HCT116 (cell line): ENCODE measurements at regions not wholly inside any gene's neighbourhood (a gene's known extent, or its start where the extent isn't known, plus 50 kb on each side); places are given as distances from the start of the nearest gene placed in this dataset.
A peak's percentile ranks its signal among the peaks of the same experiment; 100 is the strongest.

Source experiments
- ATAC-seq: fragments of 200-7000 bp; cut with Tn5 transposase; 2 replicates; pipeline ENCODE4 v1.9.1; 2020; ENCODE audit warnings: mild to moderate bottlenecking, moderate library complexity
- BruUV-seq: library from RNA; stranded (reverse); fragments of 400-500 nt; replicated peaks from 2 replicates; lab custom pipeline; 2021; lab: Mats Ljungman, UMichigan
- CTCF ChIA-PET: fragments of 300-600 bp; sonication (Branson Sonifier 250); formaldehyde crosslinking; loops from one replicate; lab custom pipeline; 2021; ENCODE audit warnings: antibody characterized with exemption; lab: Charles Lee
- POLR2A ChIA-PET: fragments of 300-600, 350-600 bp; sonication (Branson Sonifier 250); formaldehyde crosslinking; loops from one replicate; lab custom pipeline; 2021; ENCODE audit warnings: antibody characterized with exemption; lab: Charles Lee
- RAD21 ChIA-PET, 2 experiments: fragments of 300-600 bp; sonication (Branson Sonifier 250); formaldehyde crosslinking; loops; one replicate each; lab custom pipeline; 2023; ENCODE audit warnings: low total read pairs in 2 of 2; ENCODE audit not compliant: uncharacterized antibody in 2 of 2, unreplicated experiment in 2 of 2, low non-redundant PET in 1 of 2; lab: Charles Lee
- DNase-seq: peaks from one replicate; pipeline ENCODE4 v3.0.0-alpha.2; 2010; ENCODE audit warnings: low read depth, low spot score
- H2AFZ ChIP-seq: fragments of 200-600 bp; shearing (Covaris generic), sonication (generic); 2 replicates; pipeline ENCODE4 v1.6.1; 2017; ENCODE audit warnings: low read depth, mixed run types, mixed read lengths, antibody characterized with exemption, low read length; ENCODE audit not compliant: poor library complexity, severe bottlenecking
- H3K27ac ChIP-seq: 2 replicates; pipeline ENCODE4 v1.5.1; 2012; ENCODE audit warnings: low read depth, low read length
- H3K27me3 ChIP-seq: fragments of 200-600 bp; sonication (generic); 2 replicates; pipeline ENCODE4 v1.6.1; 2016; ENCODE audit warnings: mixed run types, low read length, mixed read lengths; ENCODE audit not compliant: insufficient read depth
- H3K36me3 ChIP-seq, 2 experiments: fragments of 200-500 bp in 1 of 2; fragments of 200-600 bp in 1 of 2; sonication (Bioruptor generic) in 1 of 2; sonication (generic) in 1 of 2; 2 replicates each; pipeline versions ENCODE4 v1.5.1 to v1.6.1; 2014 to 2016; ENCODE audit warnings: low read length in 2 of 2, inconsistent platforms in 1 of 2, mixed read lengths in 1 of 2, mixed run types in 1 of 2; ENCODE audit not compliant: insufficient read depth in 2 of 2, control insufficient read depth in 1 of 2
- H3K4me1 ChIP-seq, 2 experiments: fragments of 200-600 bp in 1 of 2; sonication (generic) in 1 of 2; 2 replicates each; pipeline versions ENCODE4 v1.5.1 to v1.6.1; 2012 to 2017; ENCODE audit warnings: low read length in 2 of 2, inconsistent platforms in 1 of 2, mild to moderate bottlenecking in 1 of 2, mixed read lengths in 1 of 2, mixed run types in 1 of 2, moderate library complexity in 1 of 2; ENCODE audit not compliant: insufficient read depth in 2 of 2, control insufficient read depth in 1 of 2
- H3K4me2 ChIP-seq: fragments of 200-600 bp; sonication (generic); 2 replicates; pipeline ENCODE4 v1.6.1; 2017; ENCODE audit warnings: mixed run types, low read length, mixed read lengths
- H3K4me3 ChIP-seq, 2 experiments: fragments of 200-600 bp in 1 of 2; sonication (generic) in 1 of 2; replicated peaks in 1 of 2; 2 replicates each; pipeline ENCODE4 v1.5.1; 2011 to 2016; ENCODE audit warnings: low read length in 2 of 2, control low read depth in 1 of 2, low read depth in 1 of 2, mild to moderate bottlenecking in 1 of 2, mixed read lengths in 1 of 2, mixed run types in 1 of 2
- H3K79me2 ChIP-seq: fragments of 200-600 bp; sonication (generic); 2 replicates; pipeline ENCODE4 v1.6.1; 2017; ENCODE audit warnings: mild to moderate bottlenecking, mixed run types, low read length, moderate library complexity, mixed read lengths; ENCODE audit not compliant: insufficient read depth
- H3K9ac ChIP-seq: fragments of 200-600 bp; sonication (generic); 2 replicates; pipeline ENCODE4 v1.6.1; 2016; ENCODE audit warnings: low read length, mixed read lengths
- H3K9me2 ChIP-seq: fragments of 200-600 bp; sonication (generic), shearing (Covaris generic); 2 replicates; pipeline ENCODE4 v1.6.1; 2017; ENCODE audit warnings: mixed run types, mild to moderate bottlenecking, moderate library complexity; ENCODE audit not compliant: insufficient read depth
- H3K9me3 ChIP-seq, 2 experiments: fragments of 200-500 bp in 1 of 2; fragments of 200-600 bp in 1 of 2; sonication (Bioruptor generic) in 1 of 2; sonication (generic) in 1 of 2; 2 replicates each; pipeline ENCODE4 v1.6.1; 2014 to 2017; ENCODE audit warnings: low read length in 2 of 2, mixed read lengths in 2 of 2, inconsistent platforms in 1 of 2, low read depth in 1 of 2, mild to moderate bottlenecking in 1 of 2, mixed run types in 1 of 2, moderate library complexity in 1 of 2; ENCODE audit not compliant: control insufficient read depth in 1 of 2, insufficient read depth in 1 of 2
- H4K20me1 ChIP-seq: fragments of 200-600 bp; sonication (generic), shearing (Covaris generic); 2 replicates; pipeline ENCODE4 v1.6.1; 2017; ENCODE audit warnings: mixed run types, mild to moderate bottlenecking, moderate library complexity; ENCODE audit not compliant: insufficient read depth
- ATF3 ChIP-seq: IDR thresholded peaks from 2 replicates; pipeline ENCODE4 v1.6.1; 2012
- CBX3 ChIP-seq: IDR thresholded peaks from 2 replicates; pipeline ENCODE4 v1.6.1; 2012; ENCODE audit warnings: low read depth
- CEBPB ChIP-seq: IDR thresholded peaks from 2 replicates; pipeline ENCODE4 v1.6.1; 2012; ENCODE audit warnings: low read depth
- CTCF ChIP-seq, 3 experiments: fragments of 200-600 bp in 1 of 3; sonication (generic) in 1 of 3; IDR thresholded peaks in 2 of 3; conservative IDR thresholded peaks in 1 of 3; 2 replicates each; pipeline ENCODE4 v1.5.1; 2012 to 2017; ENCODE audit warnings: low read depth in 2 of 3, low read length in 2 of 3, antibody characterized with exemption in 1 of 3, borderline replicate concordance in 1 of 3, control low read depth in 1 of 3, mild to moderate bottlenecking in 1 of 3, mixed read lengths in 1 of 3, mixed run types in 1 of 3, moderate library complexity in 1 of 3; ENCODE audit not compliant: insufficient read depth in 1 of 3
- EGR1 ChIP-seq: IDR thresholded peaks from 2 replicates; pipeline ENCODE4 v1.6.1; 2012; ENCODE audit warnings: low read depth
- ELF1 ChIP-seq: IDR thresholded peaks from 2 replicates; pipeline ENCODE4 v1.6.1; 2012; ENCODE audit warnings: low read depth, borderline replicate concordance
- EZH2 ChIP-seq: fragments of 200-600 bp; sonication (generic); IDR thresholded peaks from 2 replicates; pipeline ENCODE4 v1.6.1; 2017; ENCODE audit warnings: antibody characterized with exemption, mixed run types
- POLR2A ChIP-seq: IDR thresholded peaks from 2 replicates; pipeline ENCODE4 v1.7.0; 2011; ENCODE audit warnings: borderline replicate concordance; ENCODE audit not compliant: insufficient read depth, insufficient read length; ENCODE audit errors: extremely low read depth
- REST ChIP-seq: IDR thresholded peaks from 2 replicates; pipeline ENCODE4 v1.6.1; 2012; ENCODE audit warnings: low read depth
- SIN3A ChIP-seq: IDR thresholded peaks from 2 replicates; pipeline ENCODE4 v1.6.1; 2012; ENCODE audit warnings: low read depth
- SP1 ChIP-seq: IDR thresholded peaks from 2 replicates; pipeline ENCODE4 v1.6.1; 2012; ENCODE audit warnings: low read depth
- SRF ChIP-seq: IDR thresholded peaks from 2 replicates; pipeline ENCODE4 v1.6.1; 2012; ENCODE audit warnings: low read depth
- TCF7L2 ChIP-seq: IDR thresholded peaks from 2 replicates; pipeline ENCODE4 v1.7.0; 2011; ENCODE audit warnings: borderline replicate concordance, inconsistent platforms; ENCODE audit not compliant: insufficient read depth, insufficient read length; ENCODE audit errors: extremely low read depth
- YY1 ChIP-seq: IDR thresholded peaks from 2 replicates; pipeline ENCODE4 v1.6.1; 2011; ENCODE audit warnings: low read length, low read depth, moderate library complexity, mild to moderate bottlenecking; ENCODE audit not compliant: insufficient replicate concordance; ENCODE audit errors: extremely low read depth
- ZFX ChIP-seq: fragments of 450-650 bp; IDR thresholded peaks from 2 replicates; pipeline ENCODE4 v1.6.1; 2017
- ZNF274 ChIP-seq: fragments of 200-500 bp; sonication (Bioruptor generic); IDR thresholded peaks from 2 replicates; pipeline ENCODE4 v1.6.1; 2014; ENCODE audit warnings: mild to moderate bottlenecking, low read depth, low read length, inconsistent platforms
- intact Hi-C: fragments of 100-400 bp; cut with micrococcal nuclease; formaldehyde crosslinking; loops from 2 replicates; pipeline ENCODE4 v1.10.0; 2022

GRCh38 chr2:188727846-188728245 is 246.3 kb upstream of the COL3A1 start:
- peak overlapping the region; percentile 52 for H2AFZ ChIP-seq
- POLR2A ChIA-PET = no interaction called here
- H3K9me3 ChIP-seq = no peaks in the 10 kb centered on the region
- CTCF ChIA-PET = no interaction called here
- H3K36me3 ChIP-seq = no peaks in the 10 kb centered on the region
- H3K27me3 ChIP-seq = no peaks in the 10 kb centered on the region
- H3K4me3 ChIP-seq = no peak overlapping the region
- H3K79me2 ChIP-seq = no peaks in the 10 kb centered on the region
- no TSS peak for BruUV-seq
- RAD21 ChIA-PET = no interaction called here
- H4K20me1 ChIP-seq = no peaks in the 10 kb centered on the region
- intact Hi-C loops = no loop called here
- DNase-seq (no peak), ATAC-seq (no peak)
- TF ChIP-seq YY1 (no peak), SIN3A (no peak), CBX3 (no peak), ELF1 (no peak), TCF7L2 (no peak), SP1 (no peak)
- H3K4me2 ChIP-seq = no peak overlapping the region
- H3K9me2 ChIP-seq = no peaks in the 10 kb centered on the region
- H3K9ac ChIP-seq = no peak overlapping the region
- H3K4me1 ChIP-seq = no peaks in the 10 kb centered on the region
- H3K27ac ChIP-seq = no peak overlapping the region

- BruUV-seq = no TSS peak
- POLR2A ChIA-PET = no interaction called here
These were observed 239.5 kb upstream of the COL3A1 start for GRCh38 chr2:188734691-188735090.

More at GRCh38 chr2:188734691-188735090, 239.5 kb upstream of the COL3A1 start:
- CTCF ChIA-PET = no interaction called here
- TF ChIP-seq CEBPB (no peak), EZH2 (no peak), ZFX (no peak), TCF7L2 (no peak), ZNF274 (no peak), EGR1 (no peak), CBX3 (no peak), CTCF (IDR thresholded peaks at IDR 0.05 in 2 of 3, conservative IDR thresholded peaks at IDR 0.05 in 1 of 3; ENCODE audit: borderline replicate concordance in 1 of 3, insufficient read depth in 1 of 3, low read depth in 2 of 3, low read length in 2 of 3) (no peak), SRF (no peak), ELF1 (no peak), REST (no peak), POLR2A (no peak), YY1 (no peak), ATF3 (no peak)
- ATAC-seq = no peak
- RAD21 ChIA-PET = no interaction called here
- H3K4me2 ChIP-seq = no peak overlapping the region
- no peaks in the 10 kb centered on the region for H3K9me3 ChIP-seq
- no peaks in the 10 kb centered on the region for H3K27me3 ChIP-seq
- no peak overlapping the region for H3K4me3 ChIP-seq
- H3K79me2 ChIP-seq = no peaks in the 10 kb centered on the region
- no peaks in the 10 kb centered on the region for H3K4me1 ChIP-seq
- no peaks in the 10 kb centered on the region for H4K20me1 ChIP-seq
- intact Hi-C loops = no loop called here
- no peak for DNase-seq
- H3K27ac ChIP-seq = no peak overlapping the region
- H2AFZ ChIP-seq = no peak overlapping the region
- H3K9me2 ChIP-seq = no peaks in the 10 kb centered on the region
- H3K36me3 ChIP-seq = no peaks in the 10 kb centered on the region
- no peak overlapping the region for H3K9ac ChIP-seq
